ENCODE measurements at regions not wholly inside any gene's neighbourhood (a gene's known extent, or its start where the extent isn't known, plus 50 kb on each side); places are given as distances from the start of the nearest gene placed in this dataset.

GRCh38 chr20:56922497-56922896 is 293.4 kb downstream of the TFAP2C start:
- TF ChIP-seq POLR2AphosphoS5 (IDR thresholded peaks at IDR 0.05) (no peak), CTCF (IDR thresholded peaks at IDR 0.05) (no peak)
